ENCODE measurements at regions not wholly inside any gene's neighbourhood (a gene's known extent, or its start where the extent isn't known, plus 50 kb on each side); places are given as distances from the start of the nearest gene placed in this dataset.

GRCh38 chr13:37395544-37395943, 203.0 kb downstream of the POSTN start:
- TF ChIP-seq CTCF (IDR thresholded peaks at IDR 0.05) (no peak), POLR2A (IDR thresholded peaks at IDR 0.05) (no peak), POLR2AphosphoS5 (IDR thresholded peaks at IDR 0.05) (no peak)
